WTC11 (cell line): ENCODE measurements at regions not wholly inside any gene's neighbourhood (a gene's known extent, or its start where the extent isn't known, plus 50 kb on each side); places are given as distances from the start of the nearest gene placed in this dataset.

Experiments used
- ATAC-seq: fragments of 200-7000 bp; cut with Tn5 transposase; 2 replicates; pipeline ENCODE4 v1.10.0; 2021; ENCODE audit warnings: mild to moderate bottlenecking, moderate library complexity
- CTCF ChIA-PET: fragments of 300-600 bp; sonication (Branson Sonifier 250); formaldehyde crosslinking; loops from one replicate; lab custom pipeline; 2021; ENCODE audit warnings: antibody characterized with exemption; lab: Charles Lee
- POLR2A ChIA-PET: fragments of 350-600 bp; sonication (Branson Sonifier 250); formaldehyde crosslinking; loops from one replicate; lab custom pipeline; 2021; ENCODE audit warnings: antibody characterized with exemption; lab: Charles Lee
- DNase-seq: peaks from one replicate; pipeline ENCODE4 v3.0.0; 2021; ENCODE audit warnings: low spot score
- H3K27ac Mint-ChIP-seq: 2 replicates; pipeline ENCODE4 v1.8.0; 2021; ENCODE audit warnings: mixed read lengths
- H3K27me3 Mint-ChIP-seq: 2 replicates; pipeline ENCODE4 v1.8.0; 2021; ENCODE audit warnings: low read depth, mild to moderate bottlenecking, moderate library complexity, mixed read lengths
- H3K36me3 Mint-ChIP-seq: 2 replicates; pipeline ENCODE4 v1.8.0; 2021; ENCODE audit warnings: mixed read lengths
- H3K4me1 Mint-ChIP-seq: 2 replicates; pipeline ENCODE4 v1.8.0; 2022; ENCODE audit warnings: mixed read lengths
- H3K4me3 Mint-ChIP-seq: 2 replicates; pipeline ENCODE4 v1.8.0; 2021; ENCODE audit warnings: mild to moderate bottlenecking, moderate library complexity, mixed read lengths
- H3K9me3 Mint-ChIP-seq: 2 replicates; pipeline ENCODE4 v1.8.0; 2021; ENCODE audit warnings: mixed read lengths
- AR ChIP-seq: fragments of 250-450 bp; sonication (Bioruptor Pico); IDR thresholded peaks from 2 replicates; pipeline ENCODE4 v1.9.0; 2021; ENCODE audit warnings: mild to moderate bottlenecking
- ATF1 ChIP-seq: sonication (generic); formaldehyde crosslinking; IDR thresholded peaks from 2 replicates; pipeline ENCODE4 v1.8.1; 2023; ENCODE audit warnings: mild to moderate bottlenecking, moderate library complexity, missing genetic modification reagents
- CBFB ChIP-seq: sonication (generic); formaldehyde crosslinking; IDR thresholded peaks from 2 replicates; pipeline ENCODE4 v1.8.1; 2022; ENCODE audit warnings: mild to moderate bottlenecking, low read depth, missing genetic modification reagents
- ELF4 ChIP-seq: sonication (generic); formaldehyde crosslinking; IDR thresholded peaks from 2 replicates; pipeline ENCODE4 v1.8.1; 2022; ENCODE audit warnings: low read depth, mild to moderate bottlenecking, moderate library complexity, missing genetic modification reagents
- MXD4 ChIP-seq: fragments of 250-450 bp; sonication (Bioruptor Pico); IDR thresholded peaks from 2 replicates; pipeline ENCODE4 v1.8.0; 2021; ENCODE audit warnings: mild to moderate bottlenecking, moderate library complexity, borderline replicate concordance
- NFATC4 ChIP-seq: fragments of 250-450 bp; sonication (Bioruptor Pico); IDR thresholded peaks from 2 replicates; pipeline ENCODE4 v1.9.0; 2021; ENCODE audit warnings: mild to moderate bottlenecking
- NR3C1 ChIP-seq: sonication (generic); formaldehyde crosslinking; conservative IDR thresholded peaks from 2 replicates; pipeline ENCODE4 v1.8.1; 2023; ENCODE audit warnings: low read depth, mild to moderate bottlenecking, missing genetic modification reagents
- SMAD3 ChIP-seq: sonication (generic); formaldehyde crosslinking; IDR thresholded peaks from 2 replicates; pipeline ENCODE4 v1.8.0; 2022; ENCODE audit warnings: missing genetic modification reagents, mild to moderate bottlenecking, borderline replicate concordance
- SMAD4 ChIP-seq: sonication (generic); formaldehyde crosslinking; IDR thresholded peaks from 2 replicates; pipeline ENCODE4 v1.8.0; 2022; ENCODE audit warnings: mild to moderate bottlenecking, missing genetic modification reagents
- SOX15 ChIP-seq: fragments of 250-450 bp; sonication (Bioruptor Pico); IDR thresholded peaks from 2 replicates; pipeline ENCODE4 v1.9.0; 2021; ENCODE audit warnings: mild to moderate bottlenecking
- ZNF317 ChIP-seq: sonication (generic); formaldehyde crosslinking; IDR thresholded peaks from 2 replicates; pipeline ENCODE4 v1.8.1; 2023; ENCODE audit warnings: low read depth, mild to moderate bottlenecking, moderate library complexity, missing genetic modification reagents, borderline replicate concordance
- ZNF396 ChIP-seq: fragments of 250-450 bp; sonication (Bioruptor Pico); IDR thresholded peaks from 2 replicates; pipeline ENCODE4 v1.8.0; 2021; ENCODE audit warnings: mild to moderate bottlenecking, moderate library complexity, borderline replicate concordance
- ZNF416 ChIP-seq: fragments of 250-450 bp; sonication (Bioruptor Pico); IDR thresholded peaks from 2 replicates; pipeline ENCODE4 v1.9.0; 2021; ENCODE audit warnings: mild to moderate bottlenecking, inconsistent platforms
- ZNF512 ChIP-seq: sonication (generic); formaldehyde crosslinking; IDR thresholded peaks from 2 replicates; pipeline ENCODE4 v1.8.1; 2022; ENCODE audit warnings: missing genetic modification reagents, borderline replicate concordance
- ZNF671 ChIP-seq: fragments of 250-450 bp; sonication (Bioruptor Pico); IDR thresholded peaks from 2 replicates; pipeline ENCODE4 v1.8.0; 2021; ENCODE audit warnings: mild to moderate bottlenecking
- ZSCAN18 ChIP-seq: fragments of 250-450 bp; sonication (Bioruptor Pico); IDR thresholded peaks from 2 replicates; pipeline ENCODE4 v2.1.2; 2022; ENCODE audit warnings: mild to moderate bottlenecking, moderate library complexity
- TF ChIP-seq, protein P1 (sequence below): sonication (generic); formaldehyde crosslinking; IDR thresholded peaks from 2 replicates; pipeline ENCODE4 v1.8.0; 2022; ENCODE audit warnings: mild to moderate bottlenecking, missing genetic modification reagents
- TF ChIP-seq, protein P2 (sequence below): sonication (generic); formaldehyde crosslinking; IDR thresholded peaks from 2 replicates; pipeline ENCODE4 v1.8.1; 2023; ENCODE audit warnings: mild to moderate bottlenecking, missing genetic modification reagents, borderline replicate concordance
- TF ChIP-seq, protein P3 (sequence below): sonication (generic); formaldehyde crosslinking; IDR thresholded peaks from 2 replicates; pipeline ENCODE4 v1.8.0; 2023; ENCODE audit warnings: missing genetic modification reagents

DNA sequence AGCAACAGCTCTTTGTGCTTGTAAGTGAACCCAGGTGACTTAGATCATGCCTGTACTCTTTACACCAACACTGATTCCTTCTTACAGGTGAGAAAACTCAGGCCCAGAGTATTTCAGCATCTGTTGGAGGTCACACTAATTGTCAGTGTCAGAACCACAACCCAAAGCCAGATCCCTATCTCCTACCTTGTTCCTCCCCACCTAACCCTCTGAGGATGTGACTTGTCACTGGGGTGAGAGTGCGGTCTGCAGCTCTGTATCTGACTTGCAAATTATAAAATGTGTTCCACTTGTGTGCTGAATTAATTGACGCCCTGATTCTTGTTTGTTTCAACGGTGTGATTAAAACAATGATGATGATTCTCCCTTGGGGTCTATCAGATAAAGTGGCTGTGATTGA lies 232.5 kb upstream of the KCNG1 start:
- POLR2A ChIA-PET, result no interaction called here
- peaks cover 24% of the 10 kb centered on the region for H3K9me3 Mint-ChIP-seq
- ATAC-seq, result no peak
- CTCF ChIA-PET, result interaction anchor here (1.8 kb wide), 1 partner anchor 63 kb away, joined by 7 read pairs; no protein-coding TSS in a partner anchor
- no peak for TF ChIP-seq ELF4 (CRISPR knock-in tag)
- TF ChIP-seq, all 79 proteins: peak for 0
- H3K4me3 Mint-ChIP-seq, result no peak overlapping the region
- peaks cover 13% of the 10 kb centered on the region for H3K27me3 Mint-ChIP-seq
- H3K36me3 Mint-ChIP-seq, result peaks cover 16% of the 10 kb centered on the region
- DNase-seq, result no peak
- peaks cover 21% of the 10 kb centered on the region for H3K4me1 Mint-ChIP-seq
- no peak overlapping the region for H3K27ac Mint-ChIP-seq

GRCh38 chr20:51253280-51253679 lies 230.4 kb upstream of the KCNG1 start:
- TF ChIP-seq ZSCAN18, result no peak
- no peak for TF ChIP-seq ATF1 (CRISPR knock-in tag)
- TF ChIP-seq NFATC4 (CRISPR knock-in tag), result no peak
- TF ChIP-seq, protein P1, sequence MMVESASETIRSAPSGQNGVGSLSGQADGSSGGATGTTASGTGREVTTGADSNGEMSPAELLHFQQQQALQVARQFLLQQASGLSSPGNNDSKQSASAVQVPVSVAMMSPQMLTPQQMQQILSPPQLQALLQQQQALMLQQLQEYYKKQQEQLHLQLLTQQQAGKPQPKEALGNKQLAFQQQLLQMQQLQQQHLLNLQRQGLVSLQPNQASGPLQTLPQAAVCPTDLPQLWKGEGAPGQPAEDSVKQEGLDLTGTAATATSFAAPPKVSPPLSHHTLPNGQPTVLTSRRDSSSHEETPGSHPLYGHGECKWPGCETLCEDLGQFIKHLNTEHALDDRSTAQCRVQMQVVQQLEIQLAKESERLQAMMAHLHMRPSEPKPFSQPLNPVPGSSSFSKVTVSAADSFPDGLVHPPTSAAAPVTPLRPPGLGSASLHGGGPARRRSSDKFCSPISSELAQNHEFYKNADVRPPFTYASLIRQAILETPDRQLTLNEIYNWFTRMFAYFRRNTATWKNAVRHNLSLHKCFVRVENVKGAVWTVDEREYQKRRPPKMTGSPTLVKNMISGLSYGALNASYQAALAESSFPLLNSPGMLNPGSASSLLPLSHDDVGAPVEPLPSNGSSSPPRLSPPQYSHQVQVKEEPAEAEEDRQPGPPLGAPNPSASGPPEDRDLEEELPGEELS (CRISPR knock-in tag), result no peak
- TF ChIP-seq NR3C1 (CRISPR knock-in tag), result no peak
- TF ChIP-seq ZNF396 (CRISPR knock-in tag), result no peak
- TF ChIP-seq, protein P2, sequence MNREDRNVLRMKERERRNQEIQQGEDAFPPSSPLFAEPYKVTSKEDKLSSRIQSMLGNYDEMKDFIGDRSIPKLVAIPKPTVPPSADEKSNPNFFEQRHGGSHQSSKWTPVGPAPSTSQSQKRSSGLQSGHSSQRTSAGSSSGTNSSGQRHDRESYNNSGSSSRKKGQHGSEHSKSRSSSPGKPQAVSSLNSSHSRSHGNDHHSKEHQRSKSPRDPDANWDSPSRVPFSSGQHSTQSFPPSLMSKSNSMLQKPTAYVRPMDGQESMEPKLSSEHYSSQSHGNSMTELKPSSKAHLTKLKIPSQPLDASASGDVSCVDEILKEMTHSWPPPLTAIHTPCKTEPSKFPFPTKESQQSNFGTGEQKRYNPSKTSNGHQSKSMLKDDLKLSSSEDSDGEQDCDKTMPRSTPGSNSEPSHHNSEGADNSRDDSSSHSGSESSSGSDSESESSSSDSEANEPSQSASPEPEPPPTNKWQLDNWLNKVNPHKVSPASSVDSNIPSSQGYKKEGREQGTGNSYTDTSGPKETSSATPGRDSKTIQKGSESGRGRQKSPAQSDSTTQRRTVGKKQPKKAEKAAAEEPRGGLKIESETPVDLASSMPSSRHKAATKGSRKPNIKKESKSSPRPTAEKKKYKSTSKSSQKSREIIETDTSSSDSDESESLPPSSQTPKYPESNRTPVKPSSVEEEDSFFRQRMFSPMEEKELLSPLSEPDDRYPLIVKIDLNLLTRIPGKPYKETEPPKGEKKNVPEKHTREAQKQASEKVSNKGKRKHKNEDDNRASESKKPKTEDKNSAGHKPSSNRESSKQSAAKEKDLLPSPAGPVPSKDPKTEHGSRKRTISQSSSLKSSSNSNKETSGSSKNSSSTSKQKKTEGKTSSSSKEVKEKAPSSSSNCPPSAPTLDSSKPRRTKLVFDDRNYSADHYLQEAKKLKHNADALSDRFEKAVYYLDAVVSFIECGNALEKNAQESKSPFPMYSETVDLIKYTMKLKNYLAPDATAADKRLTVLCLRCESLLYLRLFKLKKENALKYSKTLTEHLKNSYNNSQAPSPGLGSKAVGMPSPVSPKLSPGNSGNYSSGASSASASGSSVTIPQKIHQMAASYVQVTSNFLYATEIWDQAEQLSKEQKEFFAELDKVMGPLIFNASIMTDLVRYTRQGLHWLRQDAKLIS (CRISPR knock-in tag), result no peak
- no peak for TF ChIP-seq ZNF512 (CRISPR knock-in tag)
- TF ChIP-seq ZNF671 (CRISPR knock-in tag), result no peak
- no peak for TF ChIP-seq SOX15 (CRISPR knock-in tag)
- TF ChIP-seq, protein P3, sequence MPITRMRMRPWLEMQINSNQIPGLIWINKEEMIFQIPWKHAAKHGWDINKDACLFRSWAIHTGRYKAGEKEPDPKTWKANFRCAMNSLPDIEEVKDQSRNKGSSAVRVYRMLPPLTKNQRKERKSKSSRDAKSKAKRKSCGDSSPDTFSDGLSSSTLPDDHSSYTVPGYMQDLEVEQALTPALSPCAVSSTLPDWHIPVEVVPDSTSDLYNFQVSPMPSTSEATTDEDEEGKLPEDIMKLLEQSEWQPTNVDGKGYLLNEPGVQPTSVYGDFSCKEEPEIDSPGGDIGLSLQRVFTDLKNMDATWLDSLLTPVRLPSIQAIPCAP, result no peak
- no peak for TF ChIP-seq AR (CRISPR knock-in tag)
- no peak for TF ChIP-seq MXD4 (CRISPR knock-in tag)
- no peak for TF ChIP-seq CBFB (CRISPR knock-in tag)
- TF ChIP-seq ZNF416 (CRISPR knock-in tag), result no peak
- TF ChIP-seq SMAD4 (CRISPR knock-in tag), result no peak
- TF ChIP-seq SMAD3 (CRISPR knock-in tag), result no peak
- no peak for TF ChIP-seq ZNF317 (CRISPR knock-in tag)
- Mint-ChIP-seq H3K36me3 (peaks cover 16% of the 10 kb centered on the region), H3K9me3 (peaks cover 24% of the 10 kb centered on the region), H3K27me3 (peaks cover 13% of the 10 kb centered on the region), H3K4me3 (no peak overlapping the region), H3K27ac (no peak overlapping the region), H3K4me1 (peaks cover 7% of the 10 kb centered on the region)
- ChIA-PET CTCF (interaction anchor here (1.2 to 1.5 kb wide), 2 partner anchors 23 to 73 kb away, joined by 3 read pairs; no protein-coding TSS in a partner anchor), POLR2A (no interaction called here)
- DNase-seq, result no peak
- no peak for ATAC-seq
